ENCODE measurements at regions not wholly inside any gene's neighbourhood (a gene's known extent, or its start where the extent isn't known, plus 50 kb on each side); places are given as distances from the start of the nearest gene placed in this dataset.
A peak's percentile ranks its signal among the peaks of the same experiment; 100 is the strongest.

DNA sequence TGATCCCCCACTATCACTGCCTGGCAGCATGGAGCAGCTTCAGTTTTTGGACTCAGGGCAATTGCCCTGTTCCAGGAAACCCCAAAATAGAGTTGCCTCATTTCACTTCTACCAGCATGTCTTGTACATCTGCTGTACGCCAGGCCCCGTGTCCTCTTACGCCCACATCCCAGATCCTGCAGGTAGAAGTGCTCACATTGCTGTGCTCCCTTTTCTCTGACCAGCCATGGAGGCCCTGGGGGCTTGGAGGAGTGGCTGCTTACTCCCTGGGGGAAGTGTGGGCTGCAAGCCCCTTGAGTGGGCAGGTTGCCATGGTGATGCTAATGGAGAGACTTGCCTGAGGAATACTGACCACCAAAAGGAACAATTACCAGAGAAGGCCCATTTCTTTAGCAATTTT lies 55.6 kb upstream of the KCNIP1 start:
- Histone ChIP-seq H3K18ac (ENCODE audit: extremely low read depth, low read length) (no peak overlapping the region), H3K27ac (ENCODE audit: low read depth, low read length) (no peak overlapping the region), H4K91ac (replicated peaks; ENCODE audit: insufficient read length, low read length) (no peak overlapping the region), H3K23ac (ENCODE audit: insufficient read length) (no peak overlapping the region), H3K23me2 (ENCODE audit: low read depth, low read length) (no peaks in the 10 kb centered on the region), H3K9ac (replicated peaks in 1 of 4; ENCODE audit: extremely low read depth in 1 of 4, low read depth in 3 of 4, low read length in 3 of 4) (no peak overlapping the region), H2AFZ (ENCODE audit: low read length) (no peak overlapping the region), H2BK15ac (ENCODE audit: low read length) (no peak overlapping the region), H3K14ac (ENCODE audit: insufficient read length) (no peak overlapping the region), H2BK20ac (ENCODE audit: low read length) (no peak overlapping the region), H3K4me3 (ENCODE audit: extremely low read depth in 1 of 4, insufficient read depth in 2 of 4, low read depth in 3 of 4, low read length in 4 of 4) (no peak overlapping the region), H3K4ac (replicated peaks; ENCODE audit: insufficient read length, low read depth, low read length) (no peak overlapping the region), H3K79me1 (ENCODE audit: low read depth, low read length) (no peaks in the 10 kb centered on the region), H4K8ac (ENCODE audit: extremely low read depth, insufficient read depth, low read length) (no peak overlapping the region), H3K56ac (replicated peaks; ENCODE audit: insufficient read length, low read depth, low read length) (no peak overlapping the region), H3K4me1 (replicated peaks in 1 of 4; ENCODE audit: control insufficient read depth in 3 of 4, insufficient read depth in 4 of 4, low read length in 3 of 4) (no peaks in the 10 kb centered on the region; a peak in 1 of 7 replicates), H2AK5ac (ENCODE audit: low read depth, low read length) (no peak overlapping the region), H2BK120ac (replicated peaks; ENCODE audit: low read depth, low read length) (no peak overlapping the region), H2BK5ac (ENCODE audit: low read depth, low read length) (no peak overlapping the region), H3K9me3 (ENCODE audit: insufficient read depth in 2 of 2, low read depth in 1 of 2, low read length in 1 of 2) (peaks cover 7 to 12% of the 10 kb centered on the region in 2 experiments; a peak in 2 of 4 replicates), H4K5ac (ENCODE audit: insufficient read length, low read depth, low read length) (no peak overlapping the region), H3K79me2 (ENCODE audit: control insufficient read depth in 1 of 2, insufficient read depth in 2 of 2, low read length in 2 of 2) (no peaks in the 10 kb centered on the region), H3K36me3 (ENCODE audit: control insufficient read depth in 2 of 4, insufficient read depth in 4 of 4, low read length in 3 of 4) (no peaks in the 10 kb centered on the region), H3K27me3 (replicated peaks in 1 of 4; ENCODE audit: control insufficient read depth in 3 of 4, extremely low read depth in 1 of 4, insufficient read depth in 3 of 4, low read length in 3 of 4) (no peaks in the 10 kb centered on the region), H3K4me2 (ENCODE audit: insufficient read depth in 1 of 2, low read depth in 2 of 2, low read length in 2 of 2) (no peak overlapping the region), H4K20me1 (replicated peaks in 1 of 2; ENCODE audit: control insufficient read depth in 1 of 2, insufficient read depth in 2 of 2, low read length in 2 of 2) (no peaks in the 10 kb centered on the region), H2BK12ac (ENCODE audit: low read depth, low read length) (no peak overlapping the region)
- ChIA-PET POLR2A (ENCODE audit: partially characterized antibody) (no interaction called here), CTCF (ENCODE audit: partially characterized antibody) (interaction anchor here (1.5 kb wide), 1 partner anchor 344 kb away, joined by 4 read pairs; no protein-coding TSS in a partner anchor)
- 98% methylated on average over 3 of the region's 3 CpGs; no CpG with 5 or more reads in 1 of the 2 experiments for WGBS, 2 experiments (ENCODE audit: extremely low coverage in 1 of 2, insufficient coverage in 1 of 2, insufficient read length in 1 of 2, insufficient replicate concordance in 2 of 2, low coverage in 1 of 2, low lambda C conversion rate in 2 of 2, missing lambda C conversion rate in 1 of 2)
- DNase-seq (ENCODE audit: low read depth in 1 of 2, low spot score in 2 of 2): peak in 1 of 2 experiments; percentile 23
- FAIRE-seq: no peak
- TF ChIP-seq, protein P1, sequence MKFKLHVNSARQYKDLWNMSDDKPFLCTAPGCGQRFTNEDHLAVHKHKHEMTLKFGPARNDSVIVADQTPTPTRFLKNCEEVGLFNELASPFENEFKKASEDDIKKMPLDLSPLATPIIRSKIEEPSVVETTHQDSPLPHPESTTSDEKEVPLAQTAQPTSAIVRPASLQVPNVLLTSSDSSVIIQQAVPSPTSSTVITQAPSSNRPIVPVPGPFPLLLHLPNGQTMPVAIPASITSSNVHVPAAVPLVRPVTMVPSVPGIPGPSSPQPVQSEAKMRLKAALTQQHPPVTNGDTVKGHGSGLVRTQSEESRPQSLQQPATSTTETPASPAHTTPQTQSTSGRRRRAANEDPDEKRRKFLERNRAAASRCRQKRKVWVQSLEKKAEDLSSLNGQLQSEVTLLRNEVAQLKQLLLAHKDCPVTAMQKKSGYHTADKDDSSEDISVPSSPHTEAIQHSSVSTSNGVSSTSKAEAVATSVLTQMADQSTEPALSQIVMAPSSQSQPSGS (IDR thresholded peaks at IDR 0.05; ENCODE audit: low read length): no peak
- TF ChIP-seq GTF2F1 (IDR thresholded peaks at IDR 0.05; ENCODE audit: borderline replicate concordance, low read depth, low read length) (no peak), USF2 (IDR thresholded peaks at IDR 0.05; ENCODE audit: low read length) (no peak), SIRT6 (IDR thresholded peaks at IDR 0.05; ENCODE audit: low read length) (no peak)

Measured in H1 (cell line).